ENCODE measurements at regions not wholly inside any gene's neighbourhood (a gene's known extent, or its start where the extent isn't known, plus 50 kb on each side); places are given as distances from the start of the nearest gene placed in this dataset.

DNA sequence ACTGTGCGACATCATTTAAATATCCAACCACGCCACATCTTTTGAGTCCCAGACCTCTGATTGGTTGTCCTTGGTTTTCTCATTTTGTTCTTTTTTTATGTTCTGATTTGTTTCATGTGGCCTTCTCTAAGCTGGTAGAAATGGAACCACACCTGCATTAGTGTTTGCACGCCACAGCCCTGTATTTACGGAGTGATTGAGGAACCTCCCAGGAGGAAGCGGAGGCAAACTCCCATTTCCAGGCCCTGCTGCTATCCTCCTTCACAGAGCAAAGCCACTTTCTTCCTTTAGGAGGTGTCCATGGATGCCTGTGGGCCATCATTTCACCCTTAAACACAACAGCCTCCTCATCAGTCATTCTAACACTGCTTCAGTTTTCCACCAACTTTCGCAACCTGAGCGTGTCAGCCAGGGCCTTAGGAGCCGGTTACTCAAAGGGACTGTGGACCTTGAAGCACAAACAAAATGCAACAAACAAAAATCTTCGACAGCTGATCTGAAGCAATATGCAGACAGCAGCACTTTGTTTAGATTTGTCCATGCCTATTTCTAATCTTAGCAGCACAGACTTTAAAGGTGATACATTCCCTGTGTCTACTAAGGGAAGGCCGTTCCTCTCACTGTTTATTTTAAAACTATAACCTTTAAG, 1258.1 kb upstream of the TMEM132C start:
- DNase-seq (ENCODE audit: insufficient read length, low spot score, missing footprints), result no peak

DNA sequence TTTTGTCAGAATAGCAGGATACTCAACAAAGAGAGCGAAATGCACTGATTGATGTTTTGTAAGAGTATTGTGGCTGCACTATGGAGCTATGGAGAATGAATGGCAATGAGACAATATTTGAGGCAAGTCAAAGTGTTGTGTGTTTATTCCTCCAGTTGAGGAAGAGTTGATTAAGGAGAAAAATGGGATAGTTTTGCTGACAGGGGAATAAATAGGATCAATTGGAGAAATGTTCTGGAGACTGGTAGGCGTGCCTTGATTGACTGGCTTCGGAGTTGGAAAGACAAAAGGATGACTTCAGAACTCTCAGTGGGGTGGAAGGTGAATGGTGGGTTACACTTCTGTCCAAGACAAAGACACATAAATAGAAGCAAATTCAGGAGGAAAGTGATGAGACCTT, 1254.9 kb upstream of the TMEM132C start:
- no peak overlapping the region for H3K4me3 ChIP-seq (ENCODE audit: insufficient read depth, low read length)
- H3K9me3 ChIP-seq (ENCODE audit: low read depth, low read length), result no peaks in the 10 kb centered on the region
- no peaks in the 10 kb centered on the region for H4K20me1 ChIP-seq (ENCODE audit: insufficient read depth, low read length)
- TF ChIP-seq, protein P1, sequence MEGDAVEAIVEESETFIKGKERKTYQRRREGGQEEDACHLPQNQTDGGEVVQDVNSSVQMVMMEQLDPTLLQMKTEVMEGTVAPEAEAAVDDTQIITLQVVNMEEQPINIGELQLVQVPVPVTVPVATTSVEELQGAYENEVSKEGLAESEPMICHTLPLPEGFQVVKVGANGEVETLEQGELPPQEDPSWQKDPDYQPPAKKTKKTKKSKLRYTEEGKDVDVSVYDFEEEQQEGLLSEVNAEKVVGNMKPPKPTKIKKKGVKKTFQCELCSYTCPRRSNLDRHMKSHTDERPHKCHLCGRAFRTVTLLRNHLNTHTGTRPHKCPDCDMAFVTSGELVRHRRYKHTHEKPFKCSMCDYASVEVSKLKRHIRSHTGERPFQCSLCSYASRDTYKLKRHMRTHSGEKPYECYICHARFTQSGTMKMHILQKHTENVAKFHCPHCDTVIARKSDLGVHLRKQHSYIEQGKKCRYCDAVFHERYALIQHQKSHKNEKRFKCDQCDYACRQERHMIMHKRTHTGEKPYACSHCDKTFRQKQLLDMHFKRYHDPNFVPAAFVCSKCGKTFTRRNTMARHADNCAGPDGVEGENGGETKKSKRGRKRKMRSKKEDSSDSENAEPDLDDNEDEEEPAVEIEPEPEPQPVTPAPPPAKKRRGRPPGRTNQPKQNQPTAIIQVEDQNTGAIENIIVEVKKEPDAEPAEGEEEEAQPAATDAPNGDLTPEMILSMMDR (IDR thresholded peaks at IDR 0.05; ENCODE audit: extremely low read depth, low read depth, low read length), result no peak
- H3K4me2 ChIP-seq (ENCODE audit: insufficient read depth, low read length), result no peak overlapping the region
- H3K27me3 ChIP-seq (ENCODE audit: insufficient read depth, low read length), result no peaks in the 10 kb centered on the region
- H3K4me1 ChIP-seq (ENCODE audit: insufficient read depth, low read length), result no peaks in the 10 kb centered on the region
- H3K79me2 ChIP-seq (ENCODE audit: insufficient read depth, low read length), result no peaks in the 10 kb centered on the region
- no peak overlapping the region for H2AFZ ChIP-seq (ENCODE audit: low read length)
- H3K27ac ChIP-seq (ENCODE audit: low read depth, low read length), result no peak overlapping the region
- DNase-seq (ENCODE audit: insufficient read length, low spot score, missing footprints), result no peak
- no peaks in the 10 kb centered on the region for H3K36me3 ChIP-seq (ENCODE audit: insufficient read depth, low read length)

More for the DNA sequence above, 1258.1 kb upstream of the TMEM132C start:
- Histone ChIP-seq H3K4me2 (ENCODE audit: insufficient read depth, low read length) (no peak overlapping the region), H4K20me1 (ENCODE audit: insufficient read depth, low read length) (no peaks in the 10 kb centered on the region), H3K4me1 (ENCODE audit: insufficient read depth, low read length) (no peaks in the 10 kb centered on the region), H3K9me3 (ENCODE audit: low read depth, low read length) (no peaks in the 10 kb centered on the region), H2AFZ (ENCODE audit: low read length) (no peak overlapping the region), H3K36me3 (ENCODE audit: insufficient read depth, low read length) (no peaks in the 10 kb centered on the region), H3K27ac (ENCODE audit: low read depth, low read length) (no peak overlapping the region), H3K4me3 (ENCODE audit: insufficient read depth, low read length) (no peak overlapping the region), H3K27me3 (ENCODE audit: insufficient read depth, low read length) (no peaks in the 10 kb centered on the region), H3K79me2 (ENCODE audit: insufficient read depth, low read length) (no peaks in the 10 kb centered on the region)
- TF ChIP-seq, protein P1 (IDR thresholded peaks at IDR 0.05; ENCODE audit: extremely low read depth, low read depth, low read length), result no peak

DNA sequence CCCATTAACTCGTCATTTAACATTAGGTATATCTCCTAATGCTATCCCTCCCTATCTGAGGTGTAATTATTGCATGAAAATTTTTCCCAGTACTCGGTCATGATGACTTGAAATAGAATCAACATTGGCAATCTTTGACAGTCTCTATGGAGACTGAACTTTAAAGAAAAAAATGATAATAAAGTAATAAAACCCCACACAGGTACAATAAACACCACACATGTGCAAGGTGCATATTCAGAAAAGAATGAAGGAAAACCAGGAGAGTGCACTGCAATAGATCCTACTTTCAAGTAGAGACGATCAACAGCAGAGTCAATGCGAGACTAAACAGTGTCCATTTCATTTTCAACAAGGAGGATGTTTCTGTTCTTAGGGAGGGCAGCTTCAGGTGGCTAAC, 1253.8 kb upstream of the TMEM132C start:
- Histone ChIP-seq H3K27ac (ENCODE audit: low read depth, low read length) (no peak overlapping the region), H4K20me1 (ENCODE audit: insufficient read depth, low read length) (no peaks in the 10 kb centered on the region), H3K4me3 (ENCODE audit: insufficient read depth, low read length) (no peak overlapping the region), H3K36me3 (ENCODE audit: insufficient read depth, low read length) (no peaks in the 10 kb centered on the region), H3K9me3 (ENCODE audit: low read depth, low read length) (no peaks in the 10 kb centered on the region), H3K4me1 (ENCODE audit: insufficient read depth, low read length) (no peaks in the 10 kb centered on the region), H3K4me2 (ENCODE audit: insufficient read depth, low read length) (no peak overlapping the region), H3K79me2 (ENCODE audit: insufficient read depth, low read length) (no peaks in the 10 kb centered on the region), H2AFZ (ENCODE audit: low read length) (no peak overlapping the region), H3K27me3 (ENCODE audit: insufficient read depth, low read length) (no peaks in the 10 kb centered on the region)
- DNase-seq (ENCODE audit: insufficient read length, low spot score, missing footprints), result no peak
- TF ChIP-seq, protein P1 (IDR thresholded peaks at IDR 0.05; ENCODE audit: extremely low read depth, low read depth, low read length), result no peak

DNA sequence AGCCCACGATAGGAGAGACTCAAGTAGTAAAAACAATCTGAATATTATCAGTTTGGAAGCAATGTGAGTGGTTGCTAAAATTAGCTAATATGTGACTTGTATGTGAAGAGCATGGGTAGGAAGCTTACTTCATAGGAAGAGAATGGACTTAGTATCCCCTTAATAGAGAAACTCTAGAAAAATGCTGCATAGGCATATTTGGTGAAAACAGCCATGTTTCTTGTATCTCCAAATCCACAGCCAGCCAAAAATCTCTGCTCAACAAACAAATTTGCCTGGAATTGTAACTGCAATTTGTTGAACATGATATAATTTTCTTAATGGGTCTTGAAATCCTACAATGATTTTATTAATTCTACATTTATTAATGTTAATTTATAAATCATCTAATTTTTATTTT, 1252.9 kb upstream of the TMEM132C start:
- TF ChIP-seq, protein P1 (IDR thresholded peaks at IDR 0.05; ENCODE audit: extremely low read depth, low read depth, low read length), result no peak
- Histone ChIP-seq H3K4me1 (ENCODE audit: insufficient read depth, low read length) (no peaks in the 10 kb centered on the region), H3K27ac (ENCODE audit: low read depth, low read length) (no peak overlapping the region)

More for the DNA sequence above, 1252.9 kb upstream of the TMEM132C start:
- H3K79me2 ChIP-seq (ENCODE audit: insufficient read depth, low read length), result no peaks in the 10 kb centered on the region
- H3K27me3 ChIP-seq (ENCODE audit: insufficient read depth, low read length), result no peaks in the 10 kb centered on the region
- no peaks in the 10 kb centered on the region for H3K36me3 ChIP-seq (ENCODE audit: insufficient read depth, low read length)
- H3K9me3 ChIP-seq (ENCODE audit: low read depth, low read length), result no peaks in the 10 kb centered on the region
- no peaks in the 10 kb centered on the region for H4K20me1 ChIP-seq (ENCODE audit: insufficient read depth, low read length)
- H3K4me3 ChIP-seq (ENCODE audit: insufficient read depth, low read length), result no peak overlapping the region
- H3K4me2 ChIP-seq (ENCODE audit: insufficient read depth, low read length), result no peak overlapping the region
- DNase-seq (ENCODE audit: insufficient read length, low spot score, missing footprints), result no peak
- no peak overlapping the region for H2AFZ ChIP-seq (ENCODE audit: low read length)
